HG03139 (cell line): ENCODE measurements at regions not wholly inside any gene's neighbourhood (a gene's known extent, or its start where the extent isn't known, plus 50 kb on each side); places are given as distances from the start of the nearest gene placed in this dataset.
"Not testable (repeated sequence)": the region's sequence is repeated elsewhere in the genome, so short reads cannot be mapped to it uniquely, and the experiment has no call there.

Experiments
- ATAC-seq: cut with Tn5 transposase; IDR thresholded peaks from one replicate; pipeline ENCODE4 v1.9.1; 2021; ENCODE audit not compliant: unreplicated experiment

- no peak for ATAC-seq
Measured at GRCh38 chrX:128653524-128654060, 601.4 kb upstream of the ACTRT1 start.

DNA sequence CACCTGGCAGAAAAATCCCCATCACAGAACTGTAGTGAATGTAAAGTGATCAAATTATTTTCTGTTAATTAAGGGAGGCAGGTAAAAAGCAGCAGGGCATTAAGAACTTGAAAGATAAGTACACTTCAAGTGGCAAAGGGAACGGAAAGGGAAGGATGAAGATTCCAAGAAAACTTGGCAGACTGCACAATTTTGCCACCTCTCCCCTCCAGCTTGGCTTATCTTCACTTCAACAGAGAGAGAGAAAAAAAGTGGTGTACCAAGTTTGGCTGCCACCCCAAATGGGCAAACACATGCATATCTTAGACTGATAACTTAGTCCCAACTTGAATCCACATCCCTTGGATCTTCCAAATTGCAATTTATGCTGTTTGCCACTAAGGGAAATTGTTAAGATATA, 598.1 kb upstream of the ACTRT1 start:
- ATAC-seq: no peak

GRCh38 chrX:128634754-128635153, 582.6 kb upstream of the ACTRT1 start:
- no peak for ATAC-seq

GRCh38 chrX:128623361-128623760, 571.2 kb upstream of the ACTRT1 start:
- no peak for ATAC-seq

- no peak for ATAC-seq
Measured at GRCh38 chrX:128622296-128622695, 570.1 kb upstream of the ACTRT1 start.

DNA sequence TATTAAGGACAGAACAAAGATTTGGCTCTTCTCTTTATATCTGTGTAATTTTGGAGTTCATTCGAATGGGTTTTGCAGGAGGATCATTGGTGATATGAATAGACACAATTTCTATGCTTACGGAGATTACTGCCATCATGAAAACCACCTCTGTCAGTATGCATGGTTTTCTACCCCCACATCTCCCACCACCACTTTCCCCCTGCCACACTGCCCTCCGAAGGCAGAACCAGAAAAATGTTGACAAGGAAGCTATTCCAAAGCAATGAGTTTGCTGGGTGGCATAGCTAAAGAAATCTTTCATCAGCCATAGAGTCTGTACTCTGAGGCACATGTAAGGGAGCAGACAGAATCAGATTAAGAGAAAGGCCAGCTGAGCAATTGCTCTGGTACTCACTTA, 567.3 kb upstream of the ACTRT1 start:
- ATAC-seq: no peak

DNA sequence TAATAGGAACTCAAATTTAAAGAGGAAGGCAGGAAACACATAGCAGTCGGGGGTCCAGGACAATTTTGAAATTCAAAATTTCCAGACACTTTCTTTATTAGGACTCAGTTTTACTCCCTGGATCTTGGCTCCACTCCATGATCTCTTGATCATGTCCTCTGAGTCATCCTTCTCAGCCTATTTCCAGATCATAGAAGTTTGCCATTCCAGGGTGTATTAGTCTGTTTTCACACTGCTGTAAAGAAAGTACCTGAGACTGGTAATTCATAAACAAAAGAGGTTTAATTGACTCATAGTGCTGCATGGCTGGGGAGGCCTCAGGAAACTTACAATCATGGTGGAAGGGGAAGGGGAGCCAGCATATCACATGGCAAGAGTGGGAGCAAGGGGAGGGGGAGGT, 564.7 kb upstream of the ACTRT1 start:
- ATAC-seq: no peak

DNA sequence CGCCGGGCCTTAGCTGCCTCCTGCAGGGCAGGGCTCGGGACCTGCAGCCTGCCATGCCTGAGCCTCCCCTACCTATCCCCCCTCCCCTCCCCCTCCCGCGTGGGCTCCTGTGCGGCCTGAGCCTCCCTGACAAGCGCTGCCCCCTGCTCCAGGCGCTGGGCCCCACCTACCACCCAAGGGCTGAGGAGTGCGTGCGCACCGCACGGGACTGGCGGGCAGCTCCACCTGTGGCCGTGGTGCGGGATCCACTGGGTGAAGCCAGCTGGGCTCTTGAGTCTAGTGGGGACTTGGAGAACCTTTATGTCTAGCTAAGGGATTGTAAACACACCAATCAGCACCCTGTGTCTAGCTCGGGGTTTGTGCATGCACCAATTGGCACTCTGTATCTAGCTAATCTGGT, 554.6 kb upstream of the ACTRT1 start:
- ATAC-seq: not testable (repeated sequence)

DNA sequence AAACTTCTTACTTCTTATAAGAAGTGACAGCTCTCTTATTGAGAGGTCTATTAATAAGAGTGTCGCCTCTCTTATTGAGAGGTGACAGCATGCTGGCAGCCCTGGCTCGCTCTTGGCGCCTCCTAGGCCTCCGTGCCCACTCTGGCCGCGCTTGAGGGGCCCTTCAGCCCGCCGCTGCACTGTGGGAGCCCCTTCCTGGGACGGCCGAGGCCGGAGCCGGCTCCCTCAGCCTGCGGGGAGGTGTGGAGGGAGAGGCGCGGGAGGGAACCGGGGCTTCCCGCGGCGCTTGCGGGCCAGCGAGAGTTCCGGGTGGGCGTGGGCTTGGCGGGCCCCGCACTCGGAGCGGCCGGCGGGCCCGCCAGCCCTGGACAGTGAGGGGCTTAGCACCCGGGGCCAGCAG, 554.2 kb upstream of the ACTRT1 start:
- ATAC-seq: not testable (repeated sequence)

DNA sequence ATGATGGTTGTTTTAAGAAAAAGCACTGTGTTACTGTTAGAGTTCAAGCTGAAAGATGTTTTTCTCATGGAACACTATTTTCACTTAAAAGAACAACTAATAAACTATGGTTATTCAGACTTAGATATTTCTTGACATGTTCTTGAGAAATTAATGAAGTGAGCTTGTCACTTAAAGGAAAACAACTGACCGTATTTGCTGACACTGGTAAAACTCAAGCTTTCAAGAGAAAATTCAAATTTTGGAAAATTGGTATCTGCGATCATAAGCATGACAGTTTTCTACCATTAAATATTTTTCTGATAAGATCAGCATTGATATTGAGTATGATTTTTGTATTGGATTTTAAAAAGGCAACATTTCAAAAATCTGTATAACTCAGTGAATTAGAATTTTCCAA, 549.5 kb upstream of the ACTRT1 start:
- ATAC-seq: no peak

GRCh38 chrX:128599632-128600031, 547.4 kb upstream of the ACTRT1 start:
- no peak for ATAC-seq

- no peak for ATAC-seq
Measured at GRCh38 chrX:128582036-128582435, 529.8 kb upstream of the ACTRT1 start.

DNA sequence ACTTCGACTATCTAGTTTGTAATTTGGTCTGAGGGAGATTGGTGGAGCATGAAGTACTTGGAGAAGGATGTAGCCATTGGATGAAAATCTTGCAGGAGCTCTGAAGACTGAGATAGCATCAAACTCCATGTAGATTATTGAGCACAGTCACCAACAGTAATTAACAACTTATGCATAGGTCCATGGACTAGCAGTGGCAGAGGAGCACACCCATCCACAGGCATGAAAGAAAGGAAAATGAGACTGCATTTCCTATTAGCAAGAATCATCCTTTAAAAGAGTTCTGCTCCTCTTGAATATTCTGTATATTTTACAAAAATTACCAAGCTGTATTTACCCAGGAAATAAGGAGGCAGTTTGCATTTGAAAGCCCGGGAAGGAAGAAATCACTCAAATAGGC, 529.4 kb upstream of the ACTRT1 start:
- no peak for ATAC-seq

DNA sequence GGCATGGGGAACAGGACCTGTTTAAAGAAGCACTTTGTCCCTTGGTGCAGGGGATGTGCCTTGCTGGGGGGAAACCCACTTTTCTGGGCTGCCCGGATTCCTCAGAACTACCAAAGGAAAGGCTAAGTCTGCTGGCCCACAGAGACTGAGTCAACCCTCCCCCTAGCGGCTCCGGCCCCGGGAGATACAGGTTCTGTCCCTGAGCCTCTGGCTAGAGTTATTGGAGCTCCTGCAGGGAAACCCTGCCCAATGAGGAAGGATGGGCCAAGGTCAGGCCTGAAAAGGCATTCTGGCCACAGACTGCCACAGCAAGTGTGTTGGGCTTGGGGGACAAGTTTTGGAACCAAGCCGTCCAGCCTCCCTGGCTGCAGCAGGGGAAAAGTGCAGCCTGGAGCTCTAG, 490.9 kb upstream of the ACTRT1 start:
- ATAC-seq: no peak

DNA sequence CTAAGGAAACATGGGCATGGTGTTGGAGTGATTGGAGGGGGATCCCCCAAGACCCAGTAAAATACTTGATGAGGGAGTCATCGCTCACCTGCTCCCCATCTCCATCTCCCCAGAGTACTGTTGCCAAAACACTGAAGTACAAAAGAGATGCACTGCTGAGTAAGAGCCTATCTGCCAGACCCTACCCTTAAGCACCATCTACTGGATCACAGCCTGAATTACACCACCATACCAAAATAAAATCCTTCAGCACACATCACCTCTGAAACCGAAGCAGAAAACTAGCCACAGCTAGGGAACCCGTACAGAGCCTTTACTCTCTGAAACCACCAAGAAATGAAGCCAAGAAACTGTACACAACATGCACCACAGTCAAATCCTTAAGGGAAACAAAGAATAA, 466.3 kb upstream of the ACTRT1 start:
- ATAC-seq: no peak

- ATAC-seq: no peak
Measured at GRCh38 chrX:128517691-128518090, 465.5 kb upstream of the ACTRT1 start.

GRCh38 chrX:128504496-128504895, 452.3 kb upstream of the ACTRT1 start:
- ATAC-seq: no peak

DNA sequence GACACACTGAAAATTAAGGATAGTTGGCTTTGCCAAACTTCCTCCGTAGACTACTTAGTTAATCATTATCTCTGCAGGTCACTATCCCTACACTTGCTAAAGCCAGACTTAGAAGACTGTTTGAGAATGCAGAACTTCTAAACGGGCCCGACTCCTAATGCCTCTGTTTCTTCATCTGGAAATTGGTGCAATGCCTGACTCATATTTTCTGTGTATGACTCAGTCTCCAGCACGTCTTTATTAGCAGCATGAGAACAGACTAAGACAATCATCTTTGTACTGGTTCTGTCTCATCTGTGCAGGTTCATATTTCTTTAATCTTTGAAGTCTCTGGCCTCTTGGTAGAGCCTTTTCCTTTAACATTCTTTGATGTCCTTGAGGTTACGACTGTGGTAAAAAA, 411.9 kb upstream of the ACTRT1 start:
- ATAC-seq: no peak

DNA sequence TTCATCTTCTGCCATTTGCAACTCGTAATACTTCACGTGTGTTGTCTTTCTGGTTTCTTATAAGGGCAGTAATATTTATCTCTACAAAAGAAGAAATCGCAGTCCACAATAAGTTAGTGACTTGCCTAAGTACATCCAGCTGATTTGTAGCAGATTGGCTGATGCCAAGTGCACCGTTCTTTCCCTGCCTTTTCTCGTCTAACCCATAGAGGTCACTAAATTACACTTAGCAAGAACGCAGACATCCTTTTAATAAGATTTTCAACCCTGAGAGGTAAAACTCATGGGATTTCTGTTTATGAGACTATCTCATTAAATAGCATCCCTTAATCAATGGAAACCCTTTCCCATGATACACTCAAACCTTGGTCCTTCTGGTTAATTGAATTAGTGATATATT, 408.6 kb upstream of the ACTRT1 start:
- ATAC-seq: no peak

DNA sequence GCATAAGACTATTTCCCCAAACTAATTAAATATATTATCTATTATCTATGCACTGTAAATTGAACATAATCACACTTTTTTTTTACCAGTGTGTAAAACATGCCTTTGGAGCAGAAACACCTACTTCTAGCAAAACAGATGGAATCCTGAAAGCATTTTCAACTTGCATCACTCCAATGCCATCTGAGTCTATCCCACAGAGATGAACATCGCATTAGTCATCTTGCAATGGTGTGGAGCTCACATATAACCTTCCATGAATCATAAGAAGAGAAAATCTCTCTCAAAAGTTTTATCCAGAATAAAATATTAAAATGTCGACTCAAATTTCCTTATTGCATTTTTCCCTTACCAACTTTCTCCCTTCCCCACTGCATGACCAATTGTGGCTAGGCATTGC, 406.7 kb upstream of the ACTRT1 start:
- no peak for ATAC-seq

GRCh38 chrX:128457674-128458073, 405.5 kb upstream of the ACTRT1 start:
- ATAC-seq: no peak

DNA sequence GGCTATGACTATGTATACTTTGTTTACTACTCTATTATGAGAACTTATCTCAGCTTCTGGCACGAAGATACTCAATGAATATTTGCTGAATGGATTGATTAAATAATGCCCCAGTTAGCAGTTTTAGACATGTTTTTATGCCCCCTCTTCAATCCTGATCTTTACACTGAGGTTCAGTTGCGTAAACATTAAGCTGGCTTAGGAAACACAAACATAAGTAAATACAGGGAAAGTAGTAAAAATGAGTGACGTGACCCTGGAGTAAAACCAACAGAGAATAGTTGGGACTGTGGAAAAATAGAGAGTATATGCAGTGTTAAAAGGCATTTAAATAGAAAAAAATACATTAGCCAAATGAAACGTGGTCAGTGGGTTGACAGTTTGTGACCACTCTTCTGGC, 387.0 kb upstream of the ACTRT1 start:
- no peak for ATAC-seq

- ATAC-seq: no peak
Measured at GRCh38 chrX:128438082-128438481, 385.9 kb upstream of the ACTRT1 start.
